Posterior vena cava (tissue), 2 donors: ENCODE measurements at regions not wholly inside any gene's neighbourhood (a gene's known extent, or its start where the extent isn't known, plus 50 kb on each side); places are given as distances from the start of the nearest gene placed in this dataset.
"Not testable (repeated sequence)": the region's sequence is repeated elsewhere in the genome, so short reads cannot be mapped to it uniquely, and the experiment has no call there.

ENCODE experiments used
- DNase-seq: peaks from one replicate; pipeline ENCODE4 v3.0.0-alpha.2; 2020; ENCODE audit warnings: low spot score
- intact Hi-C, 2 donors: fragments of 100-400 bp; cut with DNase I; formaldehyde crosslinking; loops; one replicate each; pipeline versions ENCODE4 v1.14.1 to v1.14.2; 2022 to 2023
- microRNA-seq, 2 donors: library from miRNA; unstranded; fragments of <30 nt; microRNA quantifications; one replicate each; pipeline ENCODE4 v1.2.0, GENCODE V29; 2020 to 2021; ENCODE audit warnings: borderline microRNAs expressed in 2 of 2
- donor health status: DM: yes; HTN: yes; CAD: no.
- donor health status: DM: yes; HTN: yes; CAD: no.

- intact Hi-C loops, DNase-seq: not testable (repeated sequence)
These were observed 165.3 kb downstream of the OR4F15 start for GRCh38 chr15:101977281-101977680.

GRCh38 chr15:101980206-101980910 lies 168.4 kb downstream of the OR4F15 start:
- DNase-seq = peak; percentile 85
- intact Hi-C loops = not testable (repeated sequence)

Small RNA genes in the stretch of these regions (microRNA-seq; reads per million reads assigned to microRNA genes)
- gene MIR1302-10 (0 reads per million in 2 donors), gene MIR6859-3 (0 reads per million in 2 donors)
